ENCODE measurements at regions not wholly inside any gene's neighbourhood (a gene's known extent, or its start where the extent isn't known, plus 50 kb on each side); places are given as distances from the start of the nearest gene placed in this dataset.

DNA sequence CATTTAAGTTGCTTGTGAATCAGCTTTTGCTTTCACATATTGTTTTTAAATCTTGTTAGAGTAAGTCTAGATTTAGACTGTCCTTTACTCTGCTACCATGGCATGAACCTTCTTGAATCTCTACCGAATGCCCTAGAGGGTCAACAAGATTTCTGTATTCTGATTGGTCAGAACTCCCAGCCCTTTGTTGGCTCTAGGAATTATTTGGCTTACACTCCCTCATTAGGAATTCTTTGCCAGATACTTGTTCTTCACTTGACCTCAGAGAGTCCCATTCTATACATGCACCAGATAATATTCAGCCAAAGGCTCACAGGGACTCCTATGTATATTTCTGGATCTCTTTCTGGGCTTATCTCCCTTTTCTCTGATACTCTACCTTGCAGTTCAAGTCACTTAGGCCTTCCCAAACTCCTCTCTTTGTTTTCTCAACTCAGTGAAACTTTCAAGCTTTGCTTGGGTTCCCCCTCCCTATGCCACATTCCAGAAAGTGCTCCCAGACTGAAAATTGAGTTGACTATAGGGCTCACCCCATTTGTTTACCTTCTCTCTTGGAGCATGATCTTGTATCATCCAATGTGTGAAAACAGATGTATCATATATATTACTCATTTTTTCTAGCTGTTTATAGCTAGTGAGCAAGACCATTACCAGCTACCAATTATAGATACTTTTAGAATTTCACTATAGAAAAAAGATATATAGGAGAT lies 405.0 kb downstream of the PLPP3 start (continued):
- TF ChIP-seq THAP11 (CRISPR knock-in tag; IDR thresholded peaks at IDR 0.05), result no peak
- no peak for TF ChIP-seq THAP7 (CRISPR knock-in tag; IDR thresholded peaks at IDR 0.05)
- TF ChIP-seq, protein P1, sequence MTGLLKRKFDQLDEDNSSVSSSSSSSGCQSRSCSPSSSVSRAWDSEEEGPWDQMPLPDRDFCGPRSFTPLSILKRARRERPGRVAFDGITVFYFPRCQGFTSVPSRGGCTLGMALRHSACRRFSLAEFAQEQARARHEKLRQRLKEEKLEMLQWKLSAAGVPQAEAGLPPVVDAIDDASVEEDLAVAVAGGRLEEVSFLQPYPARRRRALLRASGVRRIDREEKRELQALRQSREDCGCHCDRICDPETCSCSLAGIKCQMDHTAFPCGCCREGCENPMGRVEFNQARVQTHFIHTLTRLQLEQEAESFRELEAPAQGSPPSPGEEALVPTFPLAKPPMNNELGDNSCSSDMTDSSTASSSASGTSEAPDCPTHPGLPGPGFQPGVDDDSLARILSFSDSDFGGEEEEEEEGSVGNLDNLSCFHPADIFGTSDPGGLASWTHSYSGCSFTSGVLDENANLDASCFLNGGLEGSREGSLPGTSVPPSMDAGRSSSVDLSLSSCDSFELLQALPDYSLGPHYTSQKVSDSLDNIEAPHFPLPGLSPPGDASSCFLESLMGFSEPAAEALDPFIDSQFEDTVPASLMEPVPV (CRISPR knock-in tag; IDR thresholded peaks at IDR 0.05), result no peak
- no peak for TF ChIP-seq ZNF784 (CRISPR knock-in tag; IDR thresholded peaks at IDR 0.05; ENCODE audit: borderline replicate concordance)
- no peak for TF ChIP-seq ARHGAP35 (CRISPR knock-in tag; IDR thresholded peaks at IDR 0.05; ENCODE audit: borderline replicate concordance)
- no peak for TF ChIP-seq TCF12 (IDR thresholded peaks at IDR 0.05)
- no peak for TF ChIP-seq TCF12 (CRISPR knock-in tag; IDR thresholded peaks at IDR 0.05)
- TF ChIP-seq CHD2 (IDR thresholded peaks at IDR 0.05; ENCODE audit: low read depth, low read length), result no peak
- no peak for TF ChIP-seq KMT2A (CRISPR knock-in tag; IDR thresholded peaks at IDR 0.05)
- no peak for TF ChIP-seq ZNF713 (CRISPR knock-in tag; IDR thresholded peaks at IDR 0.05)

DNA sequence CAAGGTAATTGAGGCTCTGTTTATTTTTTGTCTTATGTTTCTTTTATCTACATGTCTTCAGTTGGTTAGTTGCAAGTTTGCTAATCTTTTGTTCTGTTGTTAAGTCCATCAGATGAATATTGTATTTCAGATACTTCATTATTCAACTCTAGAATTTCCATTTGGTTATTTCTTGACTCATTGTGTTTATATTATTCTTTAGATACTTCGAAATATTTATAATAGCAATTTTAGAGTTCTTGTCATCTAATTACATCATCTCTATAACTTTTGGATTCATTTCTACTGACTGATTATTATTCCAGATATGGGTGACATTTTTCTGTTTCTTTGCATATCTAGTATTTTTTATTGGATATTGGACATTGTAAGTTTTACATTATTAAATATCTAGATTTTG lies 405.6 kb downstream of the PLPP3 start:
- ChIA-PET CTCF (ENCODE audit: low intra/inter-chr PET ratio, low total read pairs) (no interaction called here), POLR2A (no interaction called here)
- Histone ChIP-seq H3K9me3 (ENCODE audit: low read length) (no peaks in the 10 kb centered on the region), H3K27me3 (ENCODE audit: control insufficient read depth in 1 of 2, insufficient read depth in 2 of 2, low read length in 2 of 2) (no peaks in the 10 kb centered on the region), H3K4me3 (replicated peaks in 1 of 3; ENCODE audit: insufficient read depth in 1 of 3, low read depth in 2 of 3, low read length in 3 of 3) (no peak overlapping the region), H3K36me3 (replicated peaks in 1 of 2; ENCODE audit: control insufficient read depth in 1 of 2, insufficient read depth in 2 of 2, low read length in 2 of 2) (no peaks in the 10 kb centered on the region), H3K9ac (ENCODE audit: insufficient read depth, low read depth, low read length) (no peak overlapping the region), H3K79me2 (ENCODE audit: insufficient read depth, low read length) (no peaks in the 10 kb centered on the region), H2AFZ (ENCODE audit: low read length) (no peak overlapping the region), H3K4me1 (ENCODE audit: insufficient read depth, low read length) (peaks cover 18% of the 10 kb centered on the region), H3K4me2 (ENCODE audit: low read depth, low read length) (no peak overlapping the region), H4K20me1 (ENCODE audit: insufficient read depth, low read length) (no peaks in the 10 kb centered on the region), H3K27ac (ENCODE audit: extremely low read length, insufficient read depth, low read length) (no peak overlapping the region)
- FAIRE-seq, result no peak
- in situ Hi-C loops (cut with HindIII; ENCODE audit: extremely low pct_ligation_motif_present, low pct_unique_long_range_greater_than_20kb), result no loop called here
- BruUV-seq (replicated peaks), result no TSS peak
- intact Hi-C loops (cut with micrococcal nuclease; ENCODE audit: unreplicated experiment), result no loop called here
- WGBS (ENCODE audit: low lambda C conversion rate), result 4% methylated on average over 1 of the region's 1 CpG
- no peak for ATAC-seq
- no peak for DNase-seq (ENCODE audit: low spot score)
- no peak for TF ChIP-seq CBX2 (IDR thresholded peaks at IDR 0.05; ENCODE audit: low read depth, low read length)
- no peak for TF ChIP-seq CBX2 (CRISPR knock-in tag; IDR thresholded peaks at IDR 0.05; ENCODE audit: low read depth)
- no peak for TF ChIP-seq SMARCC2 (IDR thresholded peaks at IDR 0.05)
- TF ChIP-seq ZNF740 (CRISPR knock-in tag; IDR thresholded peaks at IDR 0.05), result no peak
- TF ChIP-seq GMEB1 (CRISPR knock-in tag; IDR thresholded peaks at IDR 0.05; ENCODE audit: borderline replicate concordance), result no peak
- TF ChIP-seq ZNF607 (CRISPR knock-in tag; IDR thresholded peaks at IDR 0.05; ENCODE audit: borderline replicate concordance), result no peak
- TF ChIP-seq NCOA5 (CRISPR knock-in tag; IDR thresholded peaks at IDR 0.05), result no peak
- TF ChIP-seq SIN3A (IDR thresholded peaks at IDR 0.05; ENCODE audit: borderline replicate concordance, low read depth, low read length), result no peak
